ENCODE measurements at regions not wholly inside any gene's neighbourhood (a gene's known extent, or its start where the extent isn't known, plus 50 kb on each side); places are given as distances from the start of the nearest gene placed in this dataset.

- H3K4me2 ChIP-seq (ENCODE audit: control insufficient read depth, insufficient read depth), result no peak overlapping the region
- H3K36me3 ChIP-seq (ENCODE audit: control insufficient read depth in 2 of 2, insufficient read depth in 2 of 2, low read length in 1 of 2), result no peaks in the 10 kb centered on the region
- H3K4me3 ChIP-seq, result no peak overlapping the region
- ChIA-PET SMC1A (ENCODE audit: uncharacterized antibody, unreplicated experiment) (interaction anchor here (0.9 to 3.6 kb wide), 18 partner anchors 8 to 508 kb away, joined by 3 to 23 read pairs (median 4); no protein-coding TSS in a partner anchor), POLR2A (no interaction called here), RAD21 (ENCODE audit: unreplicated experiment) (interaction anchor here (0.7 to 2.5 kb wide), 6 partner anchors 9 to 511 kb away, joined by 3 to 7 read pairs (median 4); no protein-coding TSS in a partner anchor), CTCF (interaction anchor here (1.4 to 2.0 kb wide), 3 partner anchors 8 to 504 kb away, joined by 4 to 7 read pairs (median 4); no protein-coding TSS in a partner anchor)
- ATAC-seq (no peak), FAIRE-seq (no peak), DNase-seq (ENCODE audit: low read depth, low spot score) (no peak)
- no peak overlapping the region for H3K27ac ChIP-seq (ENCODE audit: control insufficient read depth, insufficient read depth)
- H3K9me3 ChIP-seq (replicated peaks; ENCODE audit: control insufficient read depth, insufficient read depth, low read length), result no peaks in the 10 kb centered on the region; the same call in 2 of the 3 replicates
- WGBS (ENCODE audit: insufficient coverage, insufficient replicate concordance, low lambda C conversion rate, missing lambda C conversion rate), result 0% methylated on average over 1 of the region's 1 CpG
- intact Hi-C loops (cut with micrococcal nuclease; ENCODE audit: unreplicated experiment), result no loop called here
- H4K20me1 ChIP-seq (ENCODE audit: control insufficient read depth, insufficient read depth), result no peaks in the 10 kb centered on the region
- in situ Hi-C loops (cut with MboI), result no loop called here
- BruUV-seq (replicated peaks), result no TSS peak
- H2AFZ ChIP-seq (ENCODE audit: control insufficient read depth, low read depth, low read length), result no peak overlapping the region
- TF ChIP-seq NR2F1 (conservative IDR thresholded peaks at IDR 0.05) (no peak), ASH2L (IDR thresholded peaks at IDR 0.05; ENCODE audit: borderline replicate concordance, low read depth) (no peak), HDAC6 (IDR thresholded peaks at IDR 0.05; ENCODE audit: unreplicated experiment) (no peak), ESRRA (IDR thresholded peaks at IDR 0.05; ENCODE audit: low read length) (no peak), PKNOX1 (IDR thresholded peaks at IDR 0.05) (no peak), TAF1 (IDR thresholded peaks at IDR 0.05; ENCODE audit: borderline replicate concordance, low read depth, low read length) (no peak), ZNF687 (IDR thresholded peaks at IDR 0.05) (no peak)
- H3K79me2 ChIP-seq (ENCODE audit: control insufficient read depth, insufficient read depth, low read length), result no peaks in the 10 kb centered on the region
- no peak overlapping the region for H3K9ac ChIP-seq (ENCODE audit: control insufficient read depth, insufficient read depth, low read length)
- H3K4me1 ChIP-seq (ENCODE audit: control insufficient read depth, insufficient read depth, low read length), result no peaks in the 10 kb centered on the region
- H3K27me3 ChIP-seq (replicated peaks in 1 of 2; ENCODE audit: control insufficient read depth in 2 of 2, insufficient read depth in 2 of 2, low read length in 1 of 2), result no peaks in the 10 kb centered on the region
Observed at GRCh38 chr1:56073206-56073605, 506.2 kb downstream of the PLPP3 start.
